ENCODE measurements at regions not wholly inside any gene's neighbourhood (a gene's known extent, or its start where the extent isn't known, plus 50 kb on each side); places are given as distances from the start of the nearest gene placed in this dataset.

- DNase-seq (ENCODE audit: low read depth): no peak
- H3K4me3 ChIP-seq (ENCODE audit: low read length): no peak overlapping the region
- no peak for TF ChIP-seq CTCF (conservative IDR thresholded peaks at IDR 0.05; ENCODE audit: low read length)
Measured at GRCh38 chr10:131004276-131004675, 307.2 kb downstream of the TCERG1L start.

GRCh38 chr10:131006458-131007256 lies 304.9 kb downstream of the TCERG1L start:
- H3K4me3 ChIP-seq (ENCODE audit: low read length): no peak overlapping the region
- DNase-seq (ENCODE audit: low read depth): no peak
- no peak for TF ChIP-seq CTCF (conservative IDR thresholded peaks at IDR 0.05; ENCODE audit: low read length)

- TF ChIP-seq CTCF (conservative IDR thresholded peaks at IDR 0.05; ENCODE audit: low read length): no peak
- H3K4me3 ChIP-seq (ENCODE audit: low read length): no peak overlapping the region
- no peak for DNase-seq (ENCODE audit: low read depth)
Measured at GRCh38 chr10:131009791-131010190, 301.7 kb downstream of the TCERG1L start.

GRCh38 chr10:131010965-131011575 lies 300.5 kb downstream of the TCERG1L start:
- no peak overlapping the region for H3K4me3 ChIP-seq (ENCODE audit: low read length)
- no peak for DNase-seq (ENCODE audit: low read depth)

GRCh38 chr10:131011936-131012640 lies 299.4 kb downstream of the TCERG1L start:
- H3K4me3 ChIP-seq (ENCODE audit: low read length): no peak overlapping the region
- no peak for TF ChIP-seq CTCF (conservative IDR thresholded peaks at IDR 0.05; ENCODE audit: low read length)
- DNase-seq (ENCODE audit: low read depth): no peak

More at GRCh38 chr10:131010965-131011575, 300.5 kb downstream of the TCERG1L start:
- no peak for TF ChIP-seq CTCF (conservative IDR thresholded peaks at IDR 0.05; ENCODE audit: low read length)

- no peak overlapping the region for H3K4me3 ChIP-seq (ENCODE audit: low read length)
- no peak for TF ChIP-seq CTCF (conservative IDR thresholded peaks at IDR 0.05; ENCODE audit: low read length)
- DNase-seq (ENCODE audit: low read depth): no peak
Measured at GRCh38 chr10:131012641-131012985, 298.9 kb downstream of the TCERG1L start.

Data from AG10803 (cell line).